Heart left ventricle (tissue), 16 donors: ENCODE measurements at regions not wholly inside any gene's neighbourhood (a gene's known extent, or its start where the extent isn't known, plus 50 kb on each side); places are given as distances from the start of the nearest gene placed in this dataset.

ENCODE experiments used
- ATAC-seq, 4 donors: fragments of 200-7000 bp; cut with Tn5 transposase; one replicate each; pipeline ENCODE4 v1.9.1; 2020 to 2022; ENCODE audit warnings: moderate library complexity in 4 of 4, mild to moderate bottlenecking in 3 of 4, moderate number of reproducible peaks in 1 of 4
- DNase-seq, 5 donors: peaks; one replicate each; pipeline ENCODE4 v3.0.0-alpha.2; 2020
- H3K27ac ChIP-seq, 12 donors: fragments of 200-600 bp; sonication (generic) in 4 of 12; one replicate each; pipeline versions ENCODE4 v1.5.0 to v1.8.0; 2016 to 2022; ENCODE audit warnings: mild to moderate bottlenecking in 2 of 12
- H3K27me3 ChIP-seq, 9 donors: fragments of 200-600 bp; sonication (generic) in 2 of 9; one replicate each; pipeline versions ENCODE4 v1.5.1 to v1.8.0; 2016 to 2022; ENCODE audit warnings: mild to moderate bottlenecking in 3 of 9
- H3K36me3 ChIP-seq, 9 donors: fragments of 200-600 bp; sonication (generic) in 2 of 9; one replicate each; pipeline versions ENCODE4 v1.5.0 to v1.8.0; 2018 to 2022; ENCODE audit warnings: mild to moderate bottlenecking in 2 of 9
- H3K4me1 ChIP-seq, 12 donors: fragments of 200-600 bp; sonication (generic) in 4 of 12; one replicate each; pipeline versions ENCODE4 v1.5.0 to v1.8.0; 2016 to 2022; ENCODE audit warnings: mild to moderate bottlenecking in 3 of 12
- H3K4me3 ChIP-seq, 12 donors: fragments of 200-600 bp; sonication (generic) in 4 of 12; one replicate each; pipeline versions ENCODE4 v1.5.0 to v1.8.0; 2017 to 2022; ENCODE audit warnings: mild to moderate bottlenecking in 9 of 12, moderate library complexity in 4 of 12
- H3K9me3 ChIP-seq, 12 donors: fragments of 200-600 bp; sonication (generic) in 4 of 12; one replicate each; pipeline versions ENCODE4 v1.5.0 to v1.8.0; 2016 to 2022; ENCODE audit warnings: mild to moderate bottlenecking in 1 of 12
- POLR2A ChIP-seq, 2 donors: fragments of 450-650 bp; IDR thresholded peaks; one replicate each; pipeline ENCODE4 v1.6.1; 2017; ENCODE audit warnings: antibody characterized with exemption in 2 of 2, mild to moderate bottlenecking in 2 of 2, moderate library complexity in 2 of 2
- WGBS, 4 donors: extraction: QIAGEN DNeasy Blood & Tissue Kit in 2 of 4; methylation state at CpG; one replicate each; pipeline versions ENCODE4 v1.1.5 to v1.1.7; 2013 to 2018; 5-methylcytosine and 5-hydroxymethylcytosine counted together
- intact Hi-C, 10 donors: fragments of 100-400 bp; cut with DNase I; formaldehyde crosslinking; loops; one replicate each; pipeline versions ENCODE4 v1.11.1 to v1.14.2; 2022
- TF ChIP-seq, protein P1 (sequence below), 12 donors: fragments of 200-600 bp; sonication (generic) in 4 of 12; IDR thresholded peaks; one replicate each; pipeline versions ENCODE4 v1.5.0 to v1.8.0; 2018 to 2022; ENCODE audit warnings: antibody characterized with exemption in 12 of 12, mild to moderate bottlenecking in 5 of 12
- donor health status: ischemic (EF 13 %, LVEDD 7.1; RV severe dilation, severe dysfunction).
- donor health status: healthy with polysubstance abuse.
- donor health status: DM: no; HTN: yes; CAD: no.
- donor health status: DM: no; HTN: no; CAD: no.
- donor health status: ischemic (EF 25% LVEDD 6.9; RV normal size, moderate dysfunction).
- donor health status: ischemic (EF 25% LVEDD 5.7; RV mildly dilated, moderate dysfunction).
- donor health status: healthy.
- donor health status: DM: yes; HTN: yes; CAD: no.
- donor health status: ischemic (EF 35%, LVEDD 5.7; RV mildly dilated, moderate dysfunction).
- donor health status: nonischemic (EF 11% LVEDD 7.7; RV severe dilation, severe dysfunction).
- donor health status: DM: yes; HTN: yes; CAD: no.
- donor health status: PGD.
- donor health status: ischemic (EF 29% LVEDD 5.4; RV normal size, mild dysfunction).
- donor health status: nonischemic (EF 23%, LVEDD 6.1; RV moderate dilation, normal function).

DNA sequence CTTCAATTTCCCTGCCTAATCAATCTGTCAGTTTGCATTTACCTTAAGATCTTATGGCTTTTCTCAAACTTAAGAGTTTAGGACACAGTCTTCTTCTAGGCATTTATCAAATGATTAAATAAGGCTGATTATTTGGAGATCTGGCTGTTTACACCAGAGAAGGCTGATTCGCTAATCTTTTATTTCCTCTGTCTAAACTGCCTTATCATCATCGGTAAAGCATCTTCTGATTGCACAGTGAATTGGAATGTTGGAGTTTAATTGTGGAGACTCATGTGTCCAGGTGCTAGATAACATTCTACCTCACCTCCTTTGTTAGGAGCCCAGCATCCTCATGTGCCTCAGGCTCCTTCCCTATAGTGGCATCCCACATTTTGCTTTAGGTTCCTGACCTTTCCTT lies 100.3 kb upstream of the DDIT4L start:
- H3K4me3 ChIP-seq: no peak overlapping the region
- ATAC-seq (no peak), DNase-seq (no peak)
- intact Hi-C loops: no loop called here
- TF ChIP-seq POLR2A (IDR thresholded peaks at IDR 0.05): no peak
- TF ChIP-seq, protein P1, sequence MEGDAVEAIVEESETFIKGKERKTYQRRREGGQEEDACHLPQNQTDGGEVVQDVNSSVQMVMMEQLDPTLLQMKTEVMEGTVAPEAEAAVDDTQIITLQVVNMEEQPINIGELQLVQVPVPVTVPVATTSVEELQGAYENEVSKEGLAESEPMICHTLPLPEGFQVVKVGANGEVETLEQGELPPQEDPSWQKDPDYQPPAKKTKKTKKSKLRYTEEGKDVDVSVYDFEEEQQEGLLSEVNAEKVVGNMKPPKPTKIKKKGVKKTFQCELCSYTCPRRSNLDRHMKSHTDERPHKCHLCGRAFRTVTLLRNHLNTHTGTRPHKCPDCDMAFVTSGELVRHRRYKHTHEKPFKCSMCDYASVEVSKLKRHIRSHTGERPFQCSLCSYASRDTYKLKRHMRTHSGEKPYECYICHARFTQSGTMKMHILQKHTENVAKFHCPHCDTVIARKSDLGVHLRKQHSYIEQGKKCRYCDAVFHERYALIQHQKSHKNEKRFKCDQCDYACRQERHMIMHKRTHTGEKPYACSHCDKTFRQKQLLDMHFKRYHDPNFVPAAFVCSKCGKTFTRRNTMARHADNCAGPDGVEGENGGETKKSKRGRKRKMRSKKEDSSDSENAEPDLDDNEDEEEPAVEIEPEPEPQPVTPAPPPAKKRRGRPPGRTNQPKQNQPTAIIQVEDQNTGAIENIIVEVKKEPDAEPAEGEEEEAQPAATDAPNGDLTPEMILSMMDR (IDR thresholded peaks at IDR 0.05): no peak
- no peaks in the 10 kb centered on the region for H3K36me3 ChIP-seq
- peaks cover 0 to 2% (median 0%) of the 10 kb centered on the region in 12 donors for H3K9me3 ChIP-seq
- no peak overlapping the region for H3K27ac ChIP-seq
- no peaks in the 10 kb centered on the region for H3K27me3 ChIP-seq
- 77 to 93% (median 90%) methylated on average over 2 of the region's 2 CpGs for WGBS, 4 donors
- no peaks in the 10 kb centered on the region for H3K4me1 ChIP-seq

DNA sequence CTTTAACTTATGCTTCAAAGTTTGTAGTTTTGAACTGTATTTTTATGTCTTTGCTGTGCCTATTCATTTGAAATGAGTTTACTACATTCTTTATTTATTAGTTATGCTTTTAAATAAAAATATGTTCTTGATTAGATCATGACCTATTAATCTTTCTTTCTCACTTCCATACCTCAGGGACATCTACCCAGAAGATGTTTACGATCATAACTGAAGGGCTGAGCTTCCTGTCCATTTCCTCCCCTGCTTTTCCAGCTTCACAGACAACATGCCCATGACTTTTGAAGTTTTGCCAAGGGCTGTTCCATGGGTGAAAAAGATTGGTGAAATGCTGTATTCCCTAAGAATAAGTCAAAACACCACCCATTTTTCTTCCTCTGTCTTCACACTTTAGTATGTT lies 99.7 kb upstream of the DDIT4L start:
- no peak for ATAC-seq

DNA sequence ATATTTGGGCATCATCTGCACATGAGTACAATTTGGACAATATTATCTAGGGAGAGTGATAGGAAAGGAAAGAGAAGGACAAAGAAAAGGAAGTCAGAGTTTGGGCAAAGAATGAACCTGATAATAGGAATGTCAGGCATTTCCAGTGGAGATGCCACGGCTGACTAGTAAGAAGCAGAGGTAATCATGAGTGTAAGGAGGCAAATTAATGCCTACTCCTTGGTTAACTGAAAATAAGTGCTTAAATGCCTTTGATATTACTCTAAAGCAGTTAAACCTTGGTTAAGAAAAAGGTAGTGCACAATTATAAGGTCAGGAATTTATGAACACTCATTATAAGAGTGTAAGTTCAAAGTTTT lies 99.2 kb upstream of the DDIT4L start:
- Histone ChIP-seq H3K4me3 (no peak overlapping the region), H3K9me3 (no peaks in the 10 kb centered on the region), H3K27ac (no peak overlapping the region), H3K4me1 (no peaks in the 10 kb centered on the region), H3K27me3 (no peaks in the 10 kb centered on the region), H3K36me3 (no peaks in the 10 kb centered on the region)
- DNase-seq (no peak), ATAC-seq (no peak)
- intact Hi-C loops: no loop called here
- 32 to 65% (median 52%) methylated on average over 1 of the region's 1 CpG for WGBS, 4 donors
- TF ChIP-seq, protein P1 (IDR thresholded peaks at IDR 0.05): no peak
- no peak for TF ChIP-seq POLR2A (IDR thresholded peaks at IDR 0.05)

More for the DNA sequence above, 99.7 kb upstream of the DDIT4L start:
- H3K4me1 ChIP-seq: no peaks in the 10 kb centered on the region
- intact Hi-C loops: no loop called here
- H3K4me3 ChIP-seq: no peak overlapping the region
- WGBS, 4 donors: 30 to 52% (median 42%) methylated on average over 1 of the region's 1 CpG
- TF ChIP-seq, protein P1 (IDR thresholded peaks at IDR 0.05): no peak
- no peak for TF ChIP-seq POLR2A (IDR thresholded peaks at IDR 0.05)
- no peaks in the 10 kb centered on the region for H3K9me3 ChIP-seq
- no peak overlapping the region for H3K27ac ChIP-seq
- no peak for DNase-seq
- no peaks in the 10 kb centered on the region for H3K36me3 ChIP-seq
- no peaks in the 10 kb centered on the region for H3K27me3 ChIP-seq

DNA sequence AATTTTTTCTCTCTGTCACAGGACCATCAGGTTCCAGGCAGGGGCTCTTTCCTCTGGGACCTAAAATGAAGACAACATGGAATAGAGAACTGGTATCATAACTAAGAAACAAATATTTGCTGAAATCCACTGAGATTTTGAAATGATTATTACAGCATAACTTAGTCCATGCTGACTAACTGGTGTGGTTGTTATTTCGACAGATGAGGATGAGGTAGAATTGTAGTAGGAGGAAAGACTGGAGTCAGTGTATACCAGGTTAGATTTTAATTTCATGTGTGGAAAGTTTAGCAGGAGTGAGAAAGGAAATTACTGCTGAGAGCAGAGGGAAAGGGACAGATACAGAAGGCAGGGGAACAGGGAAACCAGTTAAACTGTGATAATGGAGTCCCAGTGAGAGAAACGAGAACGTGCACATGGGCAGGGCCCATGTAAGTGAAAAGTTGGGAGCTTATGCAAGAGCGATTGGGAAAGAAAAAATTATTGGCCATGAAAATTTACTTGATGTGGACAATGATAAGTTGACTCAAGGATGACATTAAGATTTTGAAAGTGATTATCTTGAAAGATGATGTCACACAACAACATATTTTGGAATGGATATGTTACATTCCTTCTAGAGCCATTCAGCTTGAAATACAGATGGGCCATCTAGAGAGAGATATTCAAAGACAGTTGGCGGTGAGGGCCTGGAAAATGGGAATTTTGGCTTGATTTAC lies 98.7 kb upstream of the DDIT4L start:
- TF ChIP-seq, protein P1 (IDR thresholded peaks at IDR 0.05): no peak
- TF ChIP-seq POLR2A (IDR thresholded peaks at IDR 0.05): no peak
- ATAC-seq (no peak), DNase-seq (no peak)
- Histone ChIP-seq H3K27ac (no peak overlapping the region), H3K27me3 (no peaks in the 10 kb centered on the region), H3K4me1 (no peaks in the 10 kb centered on the region), H3K36me3 (no peaks in the 10 kb centered on the region), H3K4me3 (no peak overlapping the region), H3K9me3 (no peaks in the 10 kb centered on the region)
- 69 to 94% (median 93%) methylated on average over 5 of the region's 5 CpGs for WGBS, 4 donors
- intact Hi-C loops: no loop called here
